ENCODE measurements at regions not wholly inside any gene's neighbourhood (a gene's known extent, or its start where the extent isn't known, plus 50 kb on each side); places are given as distances from the start of the nearest gene placed in this dataset.

DNA sequence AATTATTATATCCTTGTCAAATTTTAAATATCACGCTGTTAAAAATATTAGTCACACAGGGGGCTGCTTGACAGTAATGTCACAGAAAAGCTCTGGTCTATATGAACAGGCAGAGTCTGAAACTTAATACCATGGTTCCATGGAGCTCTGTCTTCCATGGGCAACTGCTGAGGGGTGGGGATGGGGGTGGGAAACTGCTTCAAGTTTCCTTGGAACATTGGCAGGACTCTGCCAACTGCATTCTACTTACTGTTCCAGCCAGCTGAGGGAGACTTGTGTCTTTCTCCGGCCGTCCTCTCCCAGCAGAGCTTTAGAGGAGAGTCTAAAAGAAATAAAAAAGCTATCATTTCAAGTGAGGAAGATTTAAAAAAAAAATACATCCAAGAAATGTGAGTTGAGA is 348.7 kb downstream of the ZIC1 start:
- TF ChIP-seq, protein P1, sequence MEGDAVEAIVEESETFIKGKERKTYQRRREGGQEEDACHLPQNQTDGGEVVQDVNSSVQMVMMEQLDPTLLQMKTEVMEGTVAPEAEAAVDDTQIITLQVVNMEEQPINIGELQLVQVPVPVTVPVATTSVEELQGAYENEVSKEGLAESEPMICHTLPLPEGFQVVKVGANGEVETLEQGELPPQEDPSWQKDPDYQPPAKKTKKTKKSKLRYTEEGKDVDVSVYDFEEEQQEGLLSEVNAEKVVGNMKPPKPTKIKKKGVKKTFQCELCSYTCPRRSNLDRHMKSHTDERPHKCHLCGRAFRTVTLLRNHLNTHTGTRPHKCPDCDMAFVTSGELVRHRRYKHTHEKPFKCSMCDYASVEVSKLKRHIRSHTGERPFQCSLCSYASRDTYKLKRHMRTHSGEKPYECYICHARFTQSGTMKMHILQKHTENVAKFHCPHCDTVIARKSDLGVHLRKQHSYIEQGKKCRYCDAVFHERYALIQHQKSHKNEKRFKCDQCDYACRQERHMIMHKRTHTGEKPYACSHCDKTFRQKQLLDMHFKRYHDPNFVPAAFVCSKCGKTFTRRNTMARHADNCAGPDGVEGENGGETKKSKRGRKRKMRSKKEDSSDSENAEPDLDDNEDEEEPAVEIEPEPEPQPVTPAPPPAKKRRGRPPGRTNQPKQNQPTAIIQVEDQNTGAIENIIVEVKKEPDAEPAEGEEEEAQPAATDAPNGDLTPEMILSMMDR (IDR thresholded peaks at IDR 0.05) = no peak
- TF ChIP-seq RAD21 (conservative IDR thresholded peaks at IDR 0.05 in 1 of 2, IDR thresholded peaks at IDR 0.05 in 1 of 2) (no peak), MAFK (IDR thresholded peaks at IDR 0.05; ENCODE audit: partially characterized antibody) (no peak), CBX2 (IDR thresholded peaks at IDR 0.05; ENCODE audit: borderline replicate concordance, low read depth) (no peak), NFE2L2 (conservative IDR thresholded peaks at IDR 0.05; ENCODE audit: low read length) (no peak)
- TF ChIP-seq, protein P2, sequence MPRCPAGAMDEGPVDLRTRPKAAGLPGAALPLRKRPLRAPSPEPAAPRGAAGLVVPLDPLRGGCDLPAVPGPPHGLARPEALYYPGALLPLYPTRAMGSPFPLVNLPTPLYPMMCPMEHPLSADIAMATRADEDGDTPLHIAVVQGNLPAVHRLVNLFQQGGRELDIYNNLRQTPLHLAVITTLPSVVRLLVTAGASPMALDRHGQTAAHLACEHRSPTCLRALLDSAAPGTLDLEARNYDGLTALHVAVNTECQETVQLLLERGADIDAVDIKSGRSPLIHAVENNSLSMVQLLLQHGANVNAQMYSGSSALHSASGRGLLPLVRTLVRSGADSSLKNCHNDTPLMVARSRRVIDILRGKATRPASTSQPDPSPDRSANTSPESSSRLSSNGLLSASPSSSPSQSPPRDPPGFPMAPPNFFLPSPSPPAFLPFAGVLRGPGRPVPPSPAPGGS (IDR thresholded peaks at IDR 0.05) = no peak
- TF ChIP-seq, protein P3, sequence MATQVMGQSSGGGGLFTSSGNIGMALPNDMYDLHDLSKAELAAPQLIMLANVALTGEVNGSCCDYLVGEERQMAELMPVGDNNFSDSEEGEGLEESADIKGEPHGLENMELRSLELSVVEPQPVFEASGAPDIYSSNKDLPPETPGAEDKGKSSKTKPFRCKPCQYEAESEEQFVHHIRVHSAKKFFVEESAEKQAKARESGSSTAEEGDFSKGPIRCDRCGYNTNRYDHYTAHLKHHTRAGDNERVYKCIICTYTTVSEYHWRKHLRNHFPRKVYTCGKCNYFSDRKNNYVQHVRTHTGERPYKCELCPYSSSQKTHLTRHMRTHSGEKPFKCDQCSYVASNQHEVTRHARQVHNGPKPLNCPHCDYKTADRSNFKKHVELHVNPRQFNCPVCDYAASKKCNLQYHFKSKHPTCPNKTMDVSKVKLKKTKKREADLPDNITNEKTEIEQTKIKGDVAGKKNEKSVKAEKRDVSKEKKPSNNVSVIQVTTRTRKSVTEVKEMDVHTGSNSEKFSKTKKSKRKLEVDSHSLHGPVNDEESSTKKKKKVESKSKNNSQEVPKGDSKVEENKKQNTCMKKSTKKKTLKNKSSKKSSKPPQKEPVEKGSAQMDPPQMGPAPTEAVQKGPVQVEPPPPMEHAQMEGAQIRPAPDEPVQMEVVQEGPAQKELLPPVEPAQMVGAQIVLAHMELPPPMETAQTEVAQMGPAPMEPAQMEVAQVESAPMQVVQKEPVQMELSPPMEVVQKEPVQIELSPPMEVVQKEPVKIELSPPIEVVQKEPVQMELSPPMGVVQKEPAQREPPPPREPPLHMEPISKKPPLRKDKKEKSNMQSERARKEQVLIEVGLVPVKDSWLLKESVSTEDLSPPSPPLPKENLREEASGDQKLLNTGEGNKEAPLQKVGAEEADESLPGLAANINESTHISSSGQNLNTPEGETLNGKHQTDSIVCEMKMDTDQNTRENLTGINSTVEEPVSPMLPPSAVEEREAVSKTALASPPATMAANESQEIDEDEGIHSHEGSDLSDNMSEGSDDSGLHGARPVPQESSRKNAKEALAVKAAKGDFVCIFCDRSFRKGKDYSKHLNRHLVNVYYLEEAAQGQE (IDR thresholded peaks at IDR 0.05) = no peak
